GM23338 (cell line): ENCODE measurements at regions not wholly inside any gene's neighbourhood (a gene's known extent, or its start where the extent isn't known, plus 50 kb on each side); places are given as distances from the start of the nearest gene placed in this dataset.

ENCODE experiments used
- ATAC-seq: fragments of 200-7000 bp; cut with Tn5 transposase; 3 replicates; pipeline ENCODE4 v1.9.1; 2020
- DNase-seq: peaks from one replicate; pipeline ENCODE4 v3.0.0-alpha.2; 2015; ENCODE audit warnings: low spot score
- H2AFZ ChIP-seq: fragments of 200-600 bp; sonication (generic); 2 replicates; pipeline ENCODE4 v1.8.0; 2016; ENCODE audit warnings: antibody characterized with exemption, mild to moderate bottlenecking, moderate library complexity
- H3F3A ChIP-seq: fragments of 200-600 bp; sonication (generic); replicated peaks from 2 replicates; pipeline ENCODE4 v1.8.0; 2017; ENCODE audit warnings: antibody characterized with exemption, mixed run types, low read depth
- H3K27ac ChIP-seq: fragments of 200-600 bp; sonication (generic); 2 replicates; pipeline ENCODE4 v1.6.1; 2016; ENCODE audit warnings: low read depth
- H3K27me3 ChIP-seq: fragments of 200-600 bp; sonication (generic); 2 replicates; pipeline ENCODE4 v1.8.0; 2016; ENCODE audit warnings: mild to moderate bottlenecking, mixed run types, moderate library complexity; ENCODE audit not compliant: insufficient read depth
- H3K36me3 ChIP-seq: fragments of 200-600 bp; sonication (generic); 2 replicates; pipeline ENCODE4 v1.8.0; 2016; ENCODE audit warnings: mild to moderate bottlenecking; ENCODE audit not compliant: insufficient read depth
- H3K4me1 ChIP-seq: fragments of 200-600 bp; sonication (generic); 2 replicates; pipeline ENCODE4 v1.8.0; 2016; ENCODE audit warnings: mild to moderate bottlenecking, moderate library complexity; ENCODE audit not compliant: insufficient read depth
- H3K4me2 ChIP-seq: fragments of 200-600 bp; sonication (generic); 2 replicates; pipeline ENCODE4 v1.7.1; 2017; ENCODE audit warnings: mixed run types
- H3K4me3 ChIP-seq: fragments of 200-600 bp; sonication (generic); 2 replicates; pipeline ENCODE4 v1.6.1; 2016; ENCODE audit warnings: mixed run types
- H3K79me2 ChIP-seq: fragments of 200-600 bp; sonication (generic); replicated peaks from 2 replicates; pipeline ENCODE4 v1.8.0; 2017; ENCODE audit warnings: mild to moderate bottlenecking; ENCODE audit not compliant: insufficient read depth
- H3K9me2 ChIP-seq: fragments of 200-600 bp; sonication (generic); 2 replicates; pipeline ENCODE4 v1.8.0; 2017; ENCODE audit not compliant: insufficient read depth
- H4K20me1 ChIP-seq: fragments of 200-600 bp; sonication (generic); replicated peaks from 2 replicates; pipeline ENCODE4 v1.8.0; 2017; ENCODE audit warnings: mild to moderate bottlenecking; ENCODE audit not compliant: insufficient read depth
- H3K27ac Mint-ChIP-seq: 2 replicates; pipeline ENCODE4 v1.8.0; 2020; ENCODE audit warnings: inconsistent platforms, mild to moderate bottlenecking, moderate library complexity, mixed read lengths
- H3K27me3 Mint-ChIP-seq: 3 replicates; pipeline ENCODE4 v1.8.0; 2022; ENCODE audit warnings: low read depth, mild to moderate bottlenecking, moderate library complexity, mixed read lengths, inconsistent platforms; ENCODE audit not compliant: insufficient read depth, poor library complexity
- H3K36me3 Mint-ChIP-seq: 3 replicates; pipeline ENCODE4 v1.8.0; 2021; ENCODE audit warnings: low read depth, mild to moderate bottlenecking, inconsistent platforms, moderate library complexity, mixed read lengths
- H3K4me1 Mint-ChIP-seq: 3 replicates; pipeline ENCODE4 v1.8.0; 2020; ENCODE audit warnings: mild to moderate bottlenecking, inconsistent platforms, mixed read lengths
- H3K4me3 Mint-ChIP-seq: 3 replicates; pipeline ENCODE4 v1.8.0; 2021; ENCODE audit warnings: moderate library complexity, mild to moderate bottlenecking, inconsistent platforms, mixed read lengths
- H3K9me3 Mint-ChIP-seq: 3 replicates; pipeline ENCODE4 v1.8.0; 2020; ENCODE audit warnings: moderate library complexity, mild to moderate bottlenecking, inconsistent platforms, mixed read lengths
- CREB1 ChIP-seq: fragments of 250-450 bp; sonication (Bioruptor Pico); IDR thresholded peaks from 2 replicates; pipeline ENCODE4 v1.5.0; 2020; ENCODE audit warnings: low read depth, mild to moderate bottlenecking, moderate library complexity
- ETS1 ChIP-seq: IDR thresholded peaks from 2 replicates; pipeline ENCODE4 v1.6.1; 2016; ENCODE audit warnings: antibody characterized with exemption
- EZH2 ChIP-seq: fragments of 200-600 bp; sonication (generic); IDR thresholded peaks from one replicate; pipeline ENCODE4 v1.8.0; 2017; ENCODE audit warnings: antibody characterized with exemption, mild to moderate bottlenecking, low read depth; ENCODE audit not compliant: unreplicated experiment
- EZH2phosphoT487 ChIP-seq: fragments of 200-600 bp; sonication (generic); IDR thresholded peaks from one replicate; pipeline ENCODE4 v1.8.1; 2018; ENCODE audit warnings: antibody characterized with exemption; ENCODE audit not compliant: unreplicated experiment
- JUNB ChIP-seq: IDR thresholded peaks from one replicate; pipeline ENCODE4 v1.6.1; 2016; ENCODE audit warnings: antibody characterized with exemption; ENCODE audit not compliant: unreplicated experiment
- NANOG ChIP-seq: IDR thresholded peaks from 2 replicates; pipeline ENCODE4 v1.6.1; 2016; ENCODE audit warnings: antibody characterized with exemption, borderline replicate concordance
- POLR2AphosphoS5 ChIP-seq: IDR thresholded peaks from 2 replicates; pipeline ENCODE4 v1.6.1; 2016; ENCODE audit warnings: antibody characterized with exemption, low read depth
- STAT1 ChIP-seq: IDR thresholded peaks from one replicate; pipeline ENCODE4 v1.6.1; 2016; ENCODE audit warnings: antibody characterized with exemption; ENCODE audit not compliant: unreplicated experiment
- ZNF114 ChIP-seq: fragments of 250-450 bp; sonication (Bioruptor Pico); IDR thresholded peaks from 2 replicates; pipeline ENCODE4 v1.5.0; 2020; ENCODE audit warnings: mild to moderate bottlenecking, moderate library complexity
- ZNF331 ChIP-seq: fragments of 250-450 bp; sonication (Bioruptor Pico); IDR thresholded peaks from 2 replicates; pipeline ENCODE4 v1.5.0; 2020; ENCODE audit warnings: low read depth, mild to moderate bottlenecking, moderate library complexity
- ZNF462 ChIP-seq: fragments of 250-450 bp; sonication (Bioruptor Pico); IDR thresholded peaks from 2 replicates; pipeline ENCODE4 v1.5.0; 2020; ENCODE audit warnings: mild to moderate bottlenecking, moderate library complexity
- TF ChIP-seq, protein P1 (sequence below), 2 experiments: fragments of 200-600 bp in 1 of 2; sonication (generic) in 1 of 2; conservative IDR thresholded peaks; 2 replicates each; pipeline versions ENCODE4 v1.5.1 to v1.6.1; 2016 to 2017; ENCODE audit warnings: antibody characterized with exemption in 2 of 2, low read depth in 2 of 2, mild to moderate bottlenecking in 2 of 2, moderate library complexity in 1 of 2
- TF ChIP-seq, protein P2 (sequence below): IDR thresholded peaks from one replicate; pipeline ENCODE4 v1.6.1; 2018; ENCODE audit warnings: antibody characterized with exemption; ENCODE audit not compliant: unreplicated experiment

DNA sequence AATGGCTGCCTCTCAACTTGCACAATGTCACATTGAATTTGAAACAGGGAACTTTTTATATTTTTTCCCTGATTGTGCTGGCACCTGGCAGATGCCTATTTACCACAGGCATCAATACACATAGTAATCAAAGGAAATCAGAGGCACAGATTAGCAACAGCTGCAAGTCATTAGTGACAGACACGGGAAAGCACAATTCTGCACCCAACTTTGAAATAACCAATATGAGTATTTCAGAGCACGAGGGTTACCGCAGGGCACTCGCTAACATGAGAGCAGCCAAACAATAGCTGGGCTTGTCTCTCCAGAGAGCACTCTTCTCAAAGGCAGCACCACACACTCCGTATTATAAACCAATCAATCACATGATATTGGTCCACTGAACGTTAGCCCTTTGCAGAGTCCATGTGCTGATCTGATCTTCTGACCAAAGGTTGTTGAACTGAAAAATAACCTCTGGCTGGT is 149.5 kb downstream of the RNF144B start:
- no peak overlapping the region for H3K27ac Mint-ChIP-seq
- H3K9me2 ChIP-seq: 0 out of 2 replicates have a peak, but pooled peaks cover 9% of the 10 kb centered on the region
- TF ChIP-seq EZH2: no peak
- no peak for TF ChIP-seq EZH2phosphoT487
- TF ChIP-seq ZNF462: no peak
- no peak for TF ChIP-seq CREB1 (CRISPR knock-in tag)
- TF ChIP-seq NANOG: no peak
- TF ChIP-seq POLR2AphosphoS5: no peak
- TF ChIP-seq ZNF331 (CRISPR knock-in tag): no peak
- TF ChIP-seq STAT1: no peak
- no peak for TF ChIP-seq ETS1
- TF ChIP-seq, protein P1, sequence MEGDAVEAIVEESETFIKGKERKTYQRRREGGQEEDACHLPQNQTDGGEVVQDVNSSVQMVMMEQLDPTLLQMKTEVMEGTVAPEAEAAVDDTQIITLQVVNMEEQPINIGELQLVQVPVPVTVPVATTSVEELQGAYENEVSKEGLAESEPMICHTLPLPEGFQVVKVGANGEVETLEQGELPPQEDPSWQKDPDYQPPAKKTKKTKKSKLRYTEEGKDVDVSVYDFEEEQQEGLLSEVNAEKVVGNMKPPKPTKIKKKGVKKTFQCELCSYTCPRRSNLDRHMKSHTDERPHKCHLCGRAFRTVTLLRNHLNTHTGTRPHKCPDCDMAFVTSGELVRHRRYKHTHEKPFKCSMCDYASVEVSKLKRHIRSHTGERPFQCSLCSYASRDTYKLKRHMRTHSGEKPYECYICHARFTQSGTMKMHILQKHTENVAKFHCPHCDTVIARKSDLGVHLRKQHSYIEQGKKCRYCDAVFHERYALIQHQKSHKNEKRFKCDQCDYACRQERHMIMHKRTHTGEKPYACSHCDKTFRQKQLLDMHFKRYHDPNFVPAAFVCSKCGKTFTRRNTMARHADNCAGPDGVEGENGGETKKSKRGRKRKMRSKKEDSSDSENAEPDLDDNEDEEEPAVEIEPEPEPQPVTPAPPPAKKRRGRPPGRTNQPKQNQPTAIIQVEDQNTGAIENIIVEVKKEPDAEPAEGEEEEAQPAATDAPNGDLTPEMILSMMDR (conservative IDR thresholded peaks at IDR 0.05; ENCODE audit: low read depth in 2 of 2): no peak
- TF ChIP-seq ZNF114: no peak
- TF ChIP-seq, protein P2, sequence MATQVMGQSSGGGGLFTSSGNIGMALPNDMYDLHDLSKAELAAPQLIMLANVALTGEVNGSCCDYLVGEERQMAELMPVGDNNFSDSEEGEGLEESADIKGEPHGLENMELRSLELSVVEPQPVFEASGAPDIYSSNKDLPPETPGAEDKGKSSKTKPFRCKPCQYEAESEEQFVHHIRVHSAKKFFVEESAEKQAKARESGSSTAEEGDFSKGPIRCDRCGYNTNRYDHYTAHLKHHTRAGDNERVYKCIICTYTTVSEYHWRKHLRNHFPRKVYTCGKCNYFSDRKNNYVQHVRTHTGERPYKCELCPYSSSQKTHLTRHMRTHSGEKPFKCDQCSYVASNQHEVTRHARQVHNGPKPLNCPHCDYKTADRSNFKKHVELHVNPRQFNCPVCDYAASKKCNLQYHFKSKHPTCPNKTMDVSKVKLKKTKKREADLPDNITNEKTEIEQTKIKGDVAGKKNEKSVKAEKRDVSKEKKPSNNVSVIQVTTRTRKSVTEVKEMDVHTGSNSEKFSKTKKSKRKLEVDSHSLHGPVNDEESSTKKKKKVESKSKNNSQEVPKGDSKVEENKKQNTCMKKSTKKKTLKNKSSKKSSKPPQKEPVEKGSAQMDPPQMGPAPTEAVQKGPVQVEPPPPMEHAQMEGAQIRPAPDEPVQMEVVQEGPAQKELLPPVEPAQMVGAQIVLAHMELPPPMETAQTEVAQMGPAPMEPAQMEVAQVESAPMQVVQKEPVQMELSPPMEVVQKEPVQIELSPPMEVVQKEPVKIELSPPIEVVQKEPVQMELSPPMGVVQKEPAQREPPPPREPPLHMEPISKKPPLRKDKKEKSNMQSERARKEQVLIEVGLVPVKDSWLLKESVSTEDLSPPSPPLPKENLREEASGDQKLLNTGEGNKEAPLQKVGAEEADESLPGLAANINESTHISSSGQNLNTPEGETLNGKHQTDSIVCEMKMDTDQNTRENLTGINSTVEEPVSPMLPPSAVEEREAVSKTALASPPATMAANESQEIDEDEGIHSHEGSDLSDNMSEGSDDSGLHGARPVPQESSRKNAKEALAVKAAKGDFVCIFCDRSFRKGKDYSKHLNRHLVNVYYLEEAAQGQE: no peak
- no peak for TF ChIP-seq JUNB
- H3K4me1 Mint-ChIP-seq: peaks cover 8% of the 10 kb centered on the region; the same call in 2 of the 3 replicates
- H3K36me3 Mint-ChIP-seq: no peaks in the 10 kb centered on the region
- H3K27ac ChIP-seq: no peak overlapping the region
- DNase-seq: no peak
- H3K4me3 ChIP-seq: no peak overlapping the region
- H3K79me2 ChIP-seq: no peaks in the 10 kb centered on the region
- H3F3A ChIP-seq: no peaks in the 10 kb centered on the region
- no peak overlapping the region for H2AFZ ChIP-seq
- H3K4me1 ChIP-seq: peaks cover 8% of the 10 kb centered on the region
- no peak overlapping the region for H3K4me3 Mint-ChIP-seq
- no peaks in the 10 kb centered on the region for H3K27me3 ChIP-seq
- H3K36me3 ChIP-seq: no peaks in the 10 kb centered on the region
- no peaks in the 10 kb centered on the region for H3K27me3 Mint-ChIP-seq
- no peak overlapping the region for H3K4me2 ChIP-seq
- ATAC-seq: no peak
- no peaks in the 10 kb centered on the region for H4K20me1 ChIP-seq
- H3K9me3 Mint-ChIP-seq: no peaks in the 10 kb centered on the region; the same call in 2 of the 3 replicates
